ENCODE measurements at regions not wholly inside any gene's neighbourhood (a gene's known extent, or its start where the extent isn't known, plus 50 kb on each side); places are given as distances from the start of the nearest gene placed in this dataset.

- no peak for TF ChIP-seq EZH2 (IDR thresholded peaks at IDR 0.05; ENCODE audit: low read length, missing control alignments)
- no peak for TF ChIP-seq CTCF (conservative IDR thresholded peaks at IDR 0.05 in 1 of 2, IDR thresholded peaks at IDR 0.05 in 1 of 2; ENCODE audit: low read depth in 1 of 2, low read length in 2 of 2)
Measured at GRCh38 chr1:37294529-37294928, 179.9 kb upstream of the ZC3H12A start.

Data from fibroblast of lung (primary cell).